HepG2 (cell line): ENCODE measurements at regions not wholly inside any gene's neighbourhood (a gene's known extent, or its start where the extent isn't known, plus 50 kb on each side); places are given as distances from the start of the nearest gene placed in this dataset.

Experiments
- BRD4 ChIP-seq: sonication (generic); formaldehyde crosslinking; IDR thresholded peaks from 2 replicates; pipeline ENCODE4 v1.4.0; 2020; ENCODE audit warnings: missing genetic modification reagents
- ELF1 ChIP-seq: sonication (generic); formaldehyde crosslinking; IDR thresholded peaks from 2 replicates; pipeline ENCODE4 v1.4.0; 2020; ENCODE audit warnings: missing genetic modification reagents
- HMG20A ChIP-seq: IDR thresholded peaks from 2 replicates; pipeline ENCODE4 v1.6.1; 2016; ENCODE audit warnings: borderline replicate concordance
- POLR2A ChIP-seq, 2 experiments: IDR thresholded peaks; 2 replicates each; pipeline ENCODE4 v1.6.1; 2011; ENCODE audit warnings: low read depth in 2 of 2, low read length in 2 of 2, mild to moderate bottlenecking in 1 of 2, moderate library complexity in 1 of 2; ENCODE audit not compliant: insufficient read depth in 1 of 2
- RBM22 ChIP-seq: fragments of 200-400 bp; formaldehyde crosslinking; optimal IDR thresholded peaks from 2 replicates; pipeline ENCODE3; 2017; ENCODE audit warnings: mild to moderate bottlenecking, low read length, moderate library complexity
- ZEB1 ChIP-seq: IDR thresholded peaks from 2 replicates; pipeline ENCODE4 v1.6.1; 2012; ENCODE audit warnings: mild to moderate bottlenecking, low read depth, inconsistent platforms; ENCODE audit not compliant: insufficient replicate concordance
- ZNF382 ChIP-seq: sonication (generic); formaldehyde crosslinking; IDR thresholded peaks from 2 replicates; pipeline ENCODE4 v1.5.0; 2020; ENCODE audit warnings: missing genetic modification reagents, mild to moderate bottlenecking, borderline replicate concordance
- ZNF713 ChIP-seq: sonication (generic); formaldehyde crosslinking; IDR thresholded peaks from 2 replicates; pipeline ENCODE4 v1.4.0; 2020; ENCODE audit warnings: mild to moderate bottlenecking, missing genetic modification reagents
- TF ChIP-seq, protein P1 (sequence below): sonication (generic); formaldehyde crosslinking; IDR thresholded peaks from 2 replicates; pipeline ENCODE4 v1.4.0; 2020; ENCODE audit warnings: missing genetic modification reagents

DNA sequence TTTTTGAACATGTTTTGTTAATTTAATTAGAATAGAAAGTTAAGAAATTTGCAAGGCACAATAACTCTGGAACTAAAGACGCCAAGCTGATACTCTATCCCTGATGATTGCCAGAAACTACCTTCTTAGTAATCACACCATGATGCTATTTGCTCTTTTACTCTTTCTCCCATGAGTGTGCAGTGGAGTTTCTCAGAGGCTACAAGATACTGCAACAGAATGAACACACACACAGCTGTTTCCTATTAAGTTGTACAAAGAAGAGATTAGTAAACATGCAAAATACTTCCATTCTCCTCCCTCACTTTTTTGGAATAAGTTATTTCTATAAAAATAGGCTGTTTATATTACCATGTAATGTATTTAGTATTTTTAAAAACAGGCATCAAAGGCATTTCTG is 1367.5 kb downstream of the AACS start:
- TF ChIP-seq BRD4, result no peak
- TF ChIP-seq ZEB1, result no peak
- no peak for TF ChIP-seq ZNF382 (CRISPR knock-in tag)
- TF ChIP-seq POLR2A (IDR thresholded peaks at IDR 0.05; ENCODE audit: insufficient read depth in 1 of 2, low read depth in 2 of 2, low read length in 2 of 2), result no peak
- TF ChIP-seq ELF1 (CRISPR knock-in tag), result no peak
- TF ChIP-seq ZNF713, result no peak
- no peak for TF ChIP-seq RBM22
- TF ChIP-seq HMG20A, result no peak
- TF ChIP-seq, protein P1, sequence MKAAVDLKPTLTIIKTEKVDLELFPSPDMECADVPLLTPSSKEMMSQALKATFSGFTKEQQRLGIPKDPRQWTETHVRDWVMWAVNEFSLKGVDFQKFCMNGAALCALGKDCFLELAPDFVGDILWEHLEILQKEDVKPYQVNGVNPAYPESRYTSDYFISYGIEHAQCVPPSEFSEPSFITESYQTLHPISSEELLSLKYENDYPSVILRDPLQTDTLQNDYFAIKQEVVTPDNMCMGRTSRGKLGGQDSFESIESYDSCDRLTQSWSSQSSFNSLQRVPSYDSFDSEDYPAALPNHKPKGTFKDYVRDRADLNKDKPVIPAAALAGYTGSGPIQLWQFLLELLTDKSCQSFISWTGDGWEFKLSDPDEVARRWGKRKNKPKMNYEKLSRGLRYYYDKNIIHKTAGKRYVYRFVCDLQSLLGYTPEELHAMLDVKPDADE, result no peak
